Large intestine (tissue), 3 donors: ENCODE measurements at regions not wholly inside any gene's neighbourhood (a gene's known extent, or its start where the extent isn't known, plus 50 kb on each side); places are given as distances from the start of the nearest gene placed in this dataset.
A peak's percentile ranks its signal among the peaks of the same experiment; 100 is the strongest.
"Not testable (repeated sequence)": the region's sequence is repeated elsewhere in the genome, so short reads cannot be mapped to it uniquely, and the experiment has no call there.

Experiments
- DNase-seq, 2 donors: peaks; one replicate each; pipeline versions ENCODE4 v3.0.0 to v3.0.0-alpha.2; 2013
- H3K27ac ChIP-seq: one replicate; pipeline ENCODE4 v1.5.1; 2013; ENCODE audit warnings: low read length
- H3K27me3 ChIP-seq: 2 replicates; pipeline ENCODE4 v1.6.1; 2013; ENCODE audit warnings: low read length; ENCODE audit not compliant: control insufficient read depth, insufficient read depth
- H3K36me3 ChIP-seq: 2 replicates; pipeline ENCODE4 v1.6.1; 2013; ENCODE audit warnings: low read length; ENCODE audit not compliant: control insufficient read depth, insufficient read depth
- H3K4me1 ChIP-seq: one replicate; pipeline ENCODE4 v1.6.1; 2013; ENCODE audit warnings: low read length; ENCODE audit not compliant: control insufficient read depth, insufficient read depth
- H3K4me3 ChIP-seq: one replicate; pipeline ENCODE4 v1.5.1; 2013; ENCODE audit warnings: low read length
- H3K9me3 ChIP-seq: one replicate; pipeline ENCODE4 v1.6.1; 2013; ENCODE audit warnings: mild to moderate bottlenecking, low read depth, low read length, moderate library complexity; ENCODE audit not compliant: control insufficient read depth
- WGBS: methylation state at CpG from one replicate; pipeline ENCODE4 v1.1.5; 2013; ENCODE audit warnings: low lambda C conversion rate; ENCODE audit not compliant: insufficient coverage; 5-methylcytosine and 5-hydroxymethylcytosine counted together

DNA sequence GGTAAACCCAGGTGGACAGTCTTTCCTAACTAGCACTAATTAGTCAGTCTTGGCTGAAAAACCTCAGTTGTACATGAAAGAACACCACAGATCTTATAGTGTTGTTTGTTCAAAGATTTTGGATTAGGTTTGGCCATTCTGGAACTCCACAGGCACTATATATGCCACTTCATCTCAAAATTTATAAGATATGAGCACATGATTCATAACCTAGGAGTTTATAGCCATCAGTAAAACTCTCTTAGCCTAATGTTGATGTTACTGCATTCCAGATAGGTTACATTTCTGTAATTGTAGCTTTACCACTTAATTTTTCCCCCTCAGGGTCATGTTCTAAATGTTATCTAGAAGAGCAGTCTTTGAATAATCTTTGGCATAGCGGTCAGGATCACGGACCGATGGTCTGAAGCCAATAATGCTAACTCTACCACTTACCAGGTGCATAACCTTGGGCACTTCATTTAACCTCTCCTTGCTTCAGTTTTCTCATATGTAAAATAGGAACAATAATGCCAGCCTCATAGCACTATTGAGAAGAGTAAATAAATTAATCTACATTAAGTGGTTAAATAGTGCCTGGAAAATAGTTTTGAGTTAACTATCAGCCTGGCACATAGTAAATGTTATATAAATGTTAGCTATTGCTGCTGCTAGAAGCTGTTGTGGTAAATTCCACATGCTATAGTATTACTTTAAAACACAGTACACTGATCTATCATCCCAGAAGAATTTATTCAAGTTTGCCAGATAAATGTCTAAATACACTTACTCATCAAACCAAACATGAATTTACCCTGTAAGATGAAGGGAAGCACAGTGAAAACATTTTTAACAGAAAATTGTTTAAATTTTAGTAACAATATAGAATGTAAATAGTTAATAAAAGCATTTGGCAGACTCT is 743.9 kb downstream of the NR2F1-AS1 start:
- WGBS = no CpG with 5 or more reads among the region's 3 CpGs
- no peaks in the 10 kb centered on the region for H3K4me1 ChIP-seq
- no peak overlapping the region for H3K27ac ChIP-seq
- no peaks in the 10 kb centered on the region for H3K27me3 ChIP-seq
- no peaks in the 10 kb centered on the region for H3K36me3 ChIP-seq
- no peaks in the 10 kb centered on the region for H3K9me3 ChIP-seq
- no peak overlapping the region for H3K4me3 ChIP-seq
- DNase-seq = no peak

GRCh38 chr5:92835712-92836111 is 745.3 kb downstream of the NR2F1-AS1 start:
- Histone ChIP-seq H3K36me3 (no peaks in the 10 kb centered on the region), H3K4me3 (no peak overlapping the region), H3K27ac (no peak overlapping the region), H3K9me3 (no peaks in the 10 kb centered on the region), H3K27me3 (no peaks in the 10 kb centered on the region), H3K4me1 (no peaks in the 10 kb centered on the region)
- no peak for DNase-seq
- whole genome bisulfite sequencing = 17% methylated on average over 1 of the region's 1 CpG

DNA sequence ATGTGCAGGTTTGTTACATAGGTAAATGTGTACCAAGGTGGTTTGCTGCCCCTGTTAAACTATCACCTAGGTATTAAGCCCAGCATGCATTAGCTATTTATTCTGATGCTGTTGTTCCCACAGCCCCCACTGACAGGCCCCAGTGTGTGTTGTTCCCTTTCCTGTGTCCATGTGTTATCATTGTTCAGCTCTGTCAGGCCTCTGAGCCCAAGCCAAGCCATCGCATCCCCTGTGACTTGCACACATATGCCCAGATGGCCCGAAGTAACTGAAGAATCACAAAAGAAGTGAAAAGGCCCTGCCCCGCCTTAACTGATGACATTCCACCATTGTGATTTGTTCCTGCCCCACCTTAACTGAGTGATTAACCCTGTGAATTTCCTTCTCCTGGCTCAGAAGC is 757.5 kb downstream of the NR2F1-AS1 start:
- not testable (repeated sequence) for H3K9me3 ChIP-seq, H3K27ac ChIP-seq, H3K4me3 ChIP-seq, H3K4me1 ChIP-seq, DNase-seq, H3K36me3 ChIP-seq, H3K27me3 ChIP-seq
- WGBS = no CpG with 5 or more reads among the region's 3 CpGs

DNA sequence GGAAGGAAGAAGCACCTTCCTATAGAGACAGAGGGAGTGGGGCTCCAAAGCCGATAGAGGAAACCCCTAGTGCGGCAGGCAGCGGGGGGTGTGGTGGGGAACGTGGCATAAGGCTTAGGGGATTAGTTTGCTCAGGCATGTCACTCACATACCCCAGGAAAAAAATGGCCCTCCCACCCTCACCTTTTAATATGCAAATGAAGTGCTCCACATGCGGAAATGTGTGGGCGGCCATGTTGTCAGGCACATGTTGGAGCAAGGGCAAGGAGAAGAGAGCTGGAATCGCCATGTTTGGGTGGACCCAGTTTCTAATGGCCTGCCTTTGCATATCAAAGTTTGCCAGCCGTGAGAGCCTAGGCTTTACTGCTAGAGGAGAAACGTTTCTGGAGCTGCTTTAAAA is 758.8 kb downstream of the NR2F1-AS1 start:
- no CpG with 5 or more reads among the region's 9 CpGs for WGBS

GRCh38 chr5:92809855-92810465 is 771.1 kb downstream of the NR2F1-AS1 start:
- DNase-seq = no peak
- no peaks in the 10 kb centered on the region for H3K9me3 ChIP-seq
- no peaks in the 10 kb centered on the region for H3K36me3 ChIP-seq
- H3K4me1 ChIP-seq = no peaks in the 10 kb centered on the region
- H3K27me3 ChIP-seq = no peaks in the 10 kb centered on the region
- H3K27ac ChIP-seq = no peak overlapping the region
- no CpG with 5 or more reads among the region's 3 CpGs for WGBS
- no peak overlapping the region for H3K4me3 ChIP-seq

More for the DNA sequence above, 758.8 kb downstream of the NR2F1-AS1 start:
- H3K4me1 ChIP-seq = no peaks in the 10 kb centered on the region
- H3K4me3 ChIP-seq = no peak overlapping the region
- no peak for DNase-seq
- H3K9me3 ChIP-seq = no peaks in the 10 kb centered on the region
- no peaks in the 10 kb centered on the region for H3K27me3 ChIP-seq
- no peaks in the 10 kb centered on the region for H3K36me3 ChIP-seq
- no peak overlapping the region for H3K27ac ChIP-seq

DNA sequence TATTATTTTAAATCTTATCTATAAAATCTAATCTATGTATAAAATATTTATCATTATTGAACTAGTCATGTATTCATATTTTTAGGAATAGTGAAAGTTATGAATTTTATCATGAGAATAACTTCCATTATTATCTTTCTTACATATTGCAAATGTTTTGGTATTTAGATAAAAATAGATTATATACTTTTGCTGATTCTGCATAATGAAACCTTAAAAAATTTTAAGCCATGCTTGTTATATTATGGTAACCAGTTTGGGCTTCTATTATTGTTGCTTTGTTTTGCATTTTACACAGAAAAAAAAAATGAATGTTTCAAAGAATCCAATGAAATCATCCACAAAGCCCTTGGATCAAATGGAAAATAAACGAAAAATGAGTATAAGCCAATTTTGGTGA is 772.5 kb downstream of the NR2F1-AS1 start:
- 100% methylated on average over 1 of the region's 1 CpG for WGBS

DNA sequence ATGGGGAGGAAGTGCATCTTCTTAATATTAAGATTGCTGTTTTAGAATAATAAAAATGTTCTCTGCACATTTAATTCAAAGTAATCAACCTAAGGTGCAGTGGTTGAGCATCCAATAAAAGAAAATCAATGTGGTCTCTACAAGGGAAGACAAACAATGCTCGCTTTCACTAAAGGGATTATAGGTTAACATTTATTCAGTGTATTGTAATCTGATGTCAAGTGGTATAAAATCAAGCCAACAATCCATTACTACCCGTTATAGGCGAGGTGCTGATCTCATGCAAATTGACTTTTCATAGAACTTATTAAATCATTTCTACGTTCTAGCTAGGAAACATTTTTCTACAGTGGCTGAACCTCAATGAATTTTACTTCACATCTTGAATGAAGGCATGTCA is 773.9 kb downstream of the NR2F1-AS1 start:
- H3K27me3 ChIP-seq = no peaks in the 10 kb centered on the region
- no peak overlapping the region for H3K27ac ChIP-seq
- H3K4me3 ChIP-seq = no peak overlapping the region
- no peak for DNase-seq
- no peaks in the 10 kb centered on the region for H3K9me3 ChIP-seq
- no peaks in the 10 kb centered on the region for H3K4me1 ChIP-seq
- 100% methylated on average over 1 of the region's 4 CpGs for WGBS
- no peaks in the 10 kb centered on the region for H3K36me3 ChIP-seq

More for the DNA sequence above, 772.5 kb downstream of the NR2F1-AS1 start:
- Histone ChIP-seq H3K4me1 (no peaks in the 10 kb centered on the region), H3K27me3 (no peaks in the 10 kb centered on the region), H3K36me3 (no peaks in the 10 kb centered on the region), H3K4me3 (no peak overlapping the region), H3K9me3 (no peaks in the 10 kb centered on the region), H3K27ac (no peak overlapping the region)
- DNase-seq = no peak

GRCh38 chr5:92805446-92805845 is 775.6 kb downstream of the NR2F1-AS1 start:
- no peaks in the 10 kb centered on the region for H3K36me3 ChIP-seq
- H3K9me3 ChIP-seq = no peaks in the 10 kb centered on the region
- no peak overlapping the region for H3K4me3 ChIP-seq
- no peak for DNase-seq
- no peaks in the 10 kb centered on the region for H3K27me3 ChIP-seq
- no peak overlapping the region for H3K27ac ChIP-seq
- H3K4me1 ChIP-seq = no peaks in the 10 kb centered on the region

GRCh38 chr5:92801911-92802310 is 779.1 kb downstream of the NR2F1-AS1 start:
- no peaks in the 10 kb centered on the region for H3K9me3 ChIP-seq
- H3K27me3 ChIP-seq = no peaks in the 10 kb centered on the region
- DNase-seq = no peak
- 0% methylated on average over 2 of the region's 7 CpGs for WGBS
- H3K27ac ChIP-seq = no peak overlapping the region
- no peak overlapping the region for H3K4me3 ChIP-seq
- no peaks in the 10 kb centered on the region for H3K4me1 ChIP-seq
- no peaks in the 10 kb centered on the region for H3K36me3 ChIP-seq

- Histone ChIP-seq H3K27me3 (no peaks in the 10 kb centered on the region), H3K4me1 (no peaks in the 10 kb centered on the region), H3K4me3 (no peak overlapping the region), H3K36me3 (no peaks in the 10 kb centered on the region), H3K27ac (no peak overlapping the region), H3K9me3 (no peaks in the 10 kb centered on the region)
- peak; percentile 8 to 9 for DNase-seq
Observed at GRCh38 chr5:92800365-92800764, 780.7 kb downstream of the NR2F1-AS1 start.

DNA sequence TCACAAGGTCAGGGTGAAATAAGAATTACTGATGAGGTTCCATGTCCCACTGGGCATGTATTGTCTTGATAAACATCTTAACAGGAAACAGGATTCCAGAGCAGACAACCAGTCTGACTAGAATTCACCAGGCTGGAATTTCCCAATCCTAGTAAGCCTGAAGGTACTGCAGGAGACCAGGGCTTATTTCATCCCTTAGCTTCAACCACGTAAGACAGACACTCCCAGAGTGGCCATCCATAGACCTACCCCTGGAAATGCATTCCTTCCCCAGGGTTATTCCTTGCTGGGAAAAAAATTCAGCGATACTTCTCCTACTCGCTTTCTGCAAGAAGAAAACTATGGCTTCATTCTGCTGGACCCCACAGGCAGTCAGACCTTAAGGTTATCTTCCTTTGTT is 785.4 kb downstream of the NR2F1-AS1 start:
- no peaks in the 10 kb centered on the region for H3K4me1 ChIP-seq
- WGBS = 100% methylated on average over 2 of the region's 3 CpGs
- H3K9me3 ChIP-seq = no peaks in the 10 kb centered on the region
- no peaks in the 10 kb centered on the region for H3K27me3 ChIP-seq
- no peaks in the 10 kb centered on the region for H3K36me3 ChIP-seq
- no peak overlapping the region for H3K4me3 ChIP-seq
- H3K27ac ChIP-seq = no peak overlapping the region
- no peak for DNase-seq
